ENCODE measurements at regions not wholly inside any gene's neighbourhood (a gene's known extent, or its start where the extent isn't known, plus 50 kb on each side); places are given as distances from the start of the nearest gene placed in this dataset.

- TF ChIP-seq ZBTB11 (CRISPR knock-in tag; IDR thresholded peaks at IDR 0.05) (no peak), KDM1A (IDR thresholded peaks at IDR 0.05; ENCODE audit: borderline replicate concordance) (no peak), JUND (IDR thresholded peaks at IDR 0.05; ENCODE audit: low read depth, low read length) (no peak), ESRRA (IDR thresholded peaks at IDR 0.05; ENCODE audit: low read length) (no peak), BCL3 (IDR thresholded peaks at IDR 0.05; ENCODE audit: borderline replicate concordance, insufficient read depth, low read depth, low read length, poor library complexity, severe bottlenecking) (no peak)
Measured at GRCh38 chr2:133892352-133892913, 324.2 kb upstream of the NCKAP5 start (continued).

GRCh38 chr2:133894429-133894828 lies 326.2 kb upstream of the NCKAP5 start:
- CTCF ChIA-PET, result interaction anchor here (0.6 to 1.1 kb wide), 2 partner anchors 8 to 351 kb away, joined by 4 to 5 read pairs; no protein-coding TSS in a partner anchor
- POLR2A ChIA-PET, result no interaction called here
- RAD21 ChIA-PET (ENCODE audit: unreplicated experiment), result no interaction called here
- TF ChIP-seq FOXK2 (IDR thresholded peaks at IDR 0.05) (no peak), SPI1 (IDR thresholded peaks at IDR 0.05; ENCODE audit: borderline replicate concordance, insufficient read depth, low read depth, low read length) (no peak), TBL1XR1 (IDR thresholded peaks at IDR 0.05; ENCODE audit: low read depth, low read length) (no peak), REST (IDR thresholded peaks at IDR 0.05; ENCODE audit: low read depth, low read length) (no peak), ZZZ3 (IDR thresholded peaks at IDR 0.05; ENCODE audit: control insufficient read depth, insufficient read length, low read depth) (no peak), BCL3 (IDR thresholded peaks at IDR 0.05; ENCODE audit: borderline replicate concordance, insufficient read depth, low read depth, low read length, poor library complexity, severe bottlenecking) (no peak), TCF12 (IDR thresholded peaks at IDR 0.05; ENCODE audit: low read depth, low read length) (no peak), HDAC6 (IDR thresholded peaks at IDR 0.05; ENCODE audit: unreplicated experiment) (no peak)

More at GRCh38 chr2:133894429-133894828, 326.2 kb upstream of the NCKAP5 start:
- Histone ChIP-seq H3K27me3 (replicated peaks in 1 of 2; ENCODE audit: control insufficient read depth in 2 of 2, insufficient read depth in 2 of 2, low read length in 1 of 2) (no peaks in the 10 kb centered on the region; a peak in 1 of 4 replicates), H3K27ac (ENCODE audit: control insufficient read depth, insufficient read depth) (no peak overlapping the region), H3K4me2 (ENCODE audit: control insufficient read depth, insufficient read depth) (no peak overlapping the region), H2AFZ (ENCODE audit: control insufficient read depth, low read depth, low read length) (no peak overlapping the region), H3K4me3 (no peak overlapping the region), H3K36me3 (ENCODE audit: control insufficient read depth in 2 of 2, insufficient read depth in 2 of 2, low read length in 1 of 2) (no peaks in the 10 kb centered on the region), H3K9ac (ENCODE audit: control insufficient read depth, insufficient read depth, low read length) (no peak overlapping the region), H4K20me1 (ENCODE audit: control insufficient read depth, insufficient read depth) (no peaks in the 10 kb centered on the region), H3K79me2 (ENCODE audit: control insufficient read depth, insufficient read depth, low read length) (no peaks in the 10 kb centered on the region), H3K4me1 (ENCODE audit: control insufficient read depth, insufficient read depth, low read length) (no peaks in the 10 kb centered on the region), H3K9me3 (replicated peaks; ENCODE audit: control insufficient read depth, insufficient read depth, low read length) (no peaks in the 10 kb centered on the region; the same call in 2 of the 3 replicates)
- FAIRE-seq (no peak), ATAC-seq (no peak), DNase-seq (ENCODE audit: low read depth, low spot score) (no peak)
- SMC1A ChIA-PET (ENCODE audit: uncharacterized antibody, unreplicated experiment), result interaction anchor here (1.0 to 1.5 kb wide), 2 partner anchors 107 to 224 kb away, joined by 3 read pairs; no protein-coding TSS in a partner anchor
- 69% methylated on average over 9 of the region's 9 CpGs for WGBS (ENCODE audit: insufficient coverage, insufficient replicate concordance, low lambda C conversion rate, missing lambda C conversion rate)
- BruUV-seq (replicated peaks), result no TSS peak
- intact Hi-C loops (cut with micrococcal nuclease; ENCODE audit: unreplicated experiment) (no loop called here), in situ Hi-C loops (cut with MboI) (loop anchor here (5.0 to 10.0 kb wide), 2 partner anchors 310 to 518 kb away; no protein-coding TSS in a partner anchor)

Measured in GM12878 (cell line).